ENCODE measurements at regions not wholly inside any gene's neighbourhood (a gene's known extent, or its start where the extent isn't known, plus 50 kb on each side); places are given as distances from the start of the nearest gene placed in this dataset.

DNA sequence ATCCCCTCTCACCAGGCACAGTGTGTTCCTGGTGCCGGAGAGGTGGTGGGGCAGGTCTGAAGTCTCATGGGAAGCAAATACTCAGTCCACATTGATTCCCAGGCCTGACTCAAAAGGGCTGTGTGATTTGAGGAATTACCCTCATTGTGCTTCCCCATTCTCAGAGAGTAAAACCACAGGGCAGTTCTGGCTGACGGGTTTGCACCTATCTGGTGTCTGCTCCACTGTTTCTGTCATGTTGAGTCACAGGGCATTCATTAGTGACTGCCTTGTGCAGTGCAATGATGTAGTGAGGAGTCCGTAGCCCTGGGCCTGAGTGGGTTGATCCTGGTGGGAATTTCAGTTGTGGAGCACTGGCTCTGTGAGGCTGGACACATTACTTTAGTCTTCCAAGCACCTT lies 85.2 kb upstream of the ARHGAP20 start:
- Mint-ChIP-seq H3K4me1 (ENCODE audit: low read depth) (no peaks in the 10 kb centered on the region), H3K27ac (no peak overlapping the region), H3K27me3 (ENCODE audit: insufficient read depth) (peaks cover 2% of the 10 kb centered on the region), H3K9me3 (no peaks in the 10 kb centered on the region), H3K36me3 (ENCODE audit: low read depth) (no peaks in the 10 kb centered on the region), H3K4me3 (no peak overlapping the region)
- intact Hi-C loops (cut with micrococcal nuclease), result no loop called here
- no peak for DNase-seq (ENCODE audit: low spot score)

DNA sequence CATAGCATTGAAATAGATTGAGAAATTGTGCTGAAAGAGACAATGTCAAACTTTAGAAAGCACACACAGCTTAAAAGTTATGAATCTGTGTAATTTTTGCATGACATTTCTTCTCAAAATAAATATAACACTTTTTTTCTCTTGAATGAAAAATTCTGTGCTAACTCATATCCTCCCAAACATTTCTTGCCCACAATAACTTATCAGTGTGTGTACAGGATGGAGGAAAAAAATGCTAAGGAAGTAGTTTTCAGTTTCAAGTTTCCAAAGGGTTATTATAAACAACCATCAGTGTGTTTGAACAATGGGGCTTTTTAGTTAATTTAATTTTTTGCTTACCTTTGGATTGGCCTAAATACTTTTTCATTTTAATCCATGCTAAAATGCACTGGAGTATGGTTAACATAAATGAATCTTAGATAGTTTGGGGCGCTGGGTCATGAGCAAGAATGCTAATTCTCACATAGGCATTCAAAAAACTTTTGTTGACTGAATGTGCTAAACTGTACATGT lies 82.9 kb upstream of the ARHGAP20 start:
- Mint-ChIP-seq H3K27me3 (ENCODE audit: insufficient read depth) (peaks cover 3% of the 10 kb centered on the region), H3K4me3 (no peak overlapping the region), H3K36me3 (ENCODE audit: low read depth) (no peaks in the 10 kb centered on the region), H3K27ac (no peak overlapping the region), H3K4me1 (ENCODE audit: low read depth) (no peaks in the 10 kb centered on the region), H3K9me3 (no peaks in the 10 kb centered on the region)
- no peak for DNase-seq (ENCODE audit: low spot score)
- intact Hi-C loops (cut with micrococcal nuclease), result no loop called here

DNA sequence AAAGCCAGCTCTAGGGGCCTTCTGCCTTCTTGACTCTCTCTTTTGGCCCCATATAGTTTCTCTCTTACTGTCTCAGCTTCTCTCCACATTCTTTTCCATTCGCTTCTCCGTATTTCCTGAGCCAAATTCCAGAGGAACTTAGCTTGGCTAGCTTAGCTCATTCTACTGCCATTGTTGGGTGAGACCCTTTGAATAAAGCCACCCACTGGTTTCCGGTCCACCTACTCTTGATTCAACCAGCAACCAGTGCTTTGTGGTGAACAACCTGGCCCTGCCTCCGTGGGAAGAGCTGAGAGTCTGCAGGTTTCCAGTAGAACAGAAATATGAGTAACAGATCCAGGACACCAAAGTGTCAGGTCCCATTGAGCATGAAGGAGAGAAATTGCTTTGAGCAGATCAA lies 81.3 kb upstream of the ARHGAP20 start:
- no peak overlapping the region for H3K4me3 Mint-ChIP-seq
- intact Hi-C loops (cut with micrococcal nuclease), result no loop called here
- H3K36me3 Mint-ChIP-seq (ENCODE audit: low read depth), result no peaks in the 10 kb centered on the region
- H3K27ac Mint-ChIP-seq, result no peak overlapping the region
- no peak for DNase-seq (ENCODE audit: low spot score)
- H3K4me1 Mint-ChIP-seq (ENCODE audit: low read depth), result no peaks in the 10 kb centered on the region
- no peaks in the 10 kb centered on the region for H3K9me3 Mint-ChIP-seq
- H3K27me3 Mint-ChIP-seq (ENCODE audit: insufficient read depth), result peaks cover 3% of the 10 kb centered on the region

- DNase-seq (ENCODE audit: low spot score), result no peak
- no peak overlapping the region for H3K4me3 Mint-ChIP-seq
- H3K27ac Mint-ChIP-seq, result no peak overlapping the region
- H3K9me3 Mint-ChIP-seq, result no peaks in the 10 kb centered on the region
- intact Hi-C loops (cut with micrococcal nuclease), result no loop called here
- H3K27me3 Mint-ChIP-seq (ENCODE audit: insufficient read depth), result peaks cover 3% of the 10 kb centered on the region
- no peaks in the 10 kb centered on the region for H3K4me1 Mint-ChIP-seq (ENCODE audit: low read depth)
- H3K36me3 Mint-ChIP-seq (ENCODE audit: low read depth), result no peaks in the 10 kb centered on the region
Measured at GRCh38 chr11:110791621-110792020, 79.4 kb upstream of the ARHGAP20 start.

- Mint-ChIP-seq H3K27me3 (ENCODE audit: insufficient read depth) (peaks cover 3% of the 10 kb centered on the region), H3K4me3 (no peak overlapping the region), H3K9me3 (no peaks in the 10 kb centered on the region), H3K27ac (no peak overlapping the region), H3K4me1 (ENCODE audit: low read depth) (no peaks in the 10 kb centered on the region), H3K36me3 (ENCODE audit: low read depth) (no peaks in the 10 kb centered on the region)
- no peak for DNase-seq (ENCODE audit: low spot score)
- intact Hi-C loops (cut with micrococcal nuclease), result no loop called here
Measured at GRCh38 chr11:110787680-110788079, 75.4 kb upstream of the ARHGAP20 start.

GRCh38 chr11:110786226-110786902 lies 74.1 kb upstream of the ARHGAP20 start:
- no peaks in the 10 kb centered on the region for H3K27me3 Mint-ChIP-seq (ENCODE audit: insufficient read depth)
- no peaks in the 10 kb centered on the region for H3K36me3 Mint-ChIP-seq (ENCODE audit: low read depth)
- H3K27ac Mint-ChIP-seq, result no peak overlapping the region
- H3K4me3 Mint-ChIP-seq, result no peak overlapping the region
- DNase-seq (ENCODE audit: low spot score), result no peak
- no peaks in the 10 kb centered on the region for H3K9me3 Mint-ChIP-seq
- no peaks in the 10 kb centered on the region for H3K4me1 Mint-ChIP-seq (ENCODE audit: low read depth)
- intact Hi-C loops (cut with micrococcal nuclease), result no loop called here

DNA sequence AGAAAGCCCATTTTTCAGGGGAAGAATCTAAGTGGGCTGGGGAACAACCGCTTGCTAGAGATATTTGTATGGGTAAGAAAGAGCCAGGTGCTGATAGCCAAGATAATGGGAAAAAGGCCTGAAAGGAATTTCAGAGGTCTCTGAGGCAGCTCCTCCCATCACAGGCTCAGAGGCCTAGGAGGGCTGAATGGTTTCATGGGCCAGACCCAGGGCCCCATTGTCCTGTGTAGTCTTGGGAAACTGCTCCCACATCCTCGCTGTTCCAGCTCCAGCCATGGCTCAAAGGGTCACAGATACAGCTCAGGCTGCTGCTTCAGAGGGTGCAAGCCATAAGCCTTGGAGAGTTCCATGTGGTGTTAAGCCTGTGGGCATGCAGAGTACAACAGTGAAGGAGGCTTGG lies 73.2 kb upstream of the ARHGAP20 start:
- H3K27me3 Mint-ChIP-seq (ENCODE audit: insufficient read depth), result no peaks in the 10 kb centered on the region
- H3K4me3 Mint-ChIP-seq, result no peak overlapping the region
- no peaks in the 10 kb centered on the region for H3K36me3 Mint-ChIP-seq (ENCODE audit: low read depth)
- no peaks in the 10 kb centered on the region for H3K4me1 Mint-ChIP-seq (ENCODE audit: low read depth)
- no peak overlapping the region for H3K27ac Mint-ChIP-seq
- no peaks in the 10 kb centered on the region for H3K9me3 Mint-ChIP-seq
- intact Hi-C loops (cut with micrococcal nuclease), result no loop called here
- no peak for DNase-seq (ENCODE audit: low spot score)

DNA sequence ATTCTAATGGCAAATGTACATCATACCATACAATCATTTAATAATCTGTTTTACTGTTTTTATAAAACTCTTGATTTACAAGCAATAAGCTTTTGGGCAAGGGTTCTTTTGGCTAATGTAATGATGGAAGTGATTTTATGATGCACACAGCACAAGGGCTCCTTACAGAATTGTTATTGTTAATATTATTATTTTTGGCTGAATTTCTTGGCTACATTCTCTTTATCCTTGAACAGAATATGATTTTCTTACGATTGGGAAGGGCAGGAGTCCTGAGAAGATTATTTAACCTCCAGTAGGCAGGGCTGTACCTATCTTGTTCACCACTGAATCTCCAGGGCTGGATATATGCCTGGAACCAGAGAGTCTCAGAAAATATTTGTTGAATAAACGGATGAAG lies 70.4 kb upstream of the ARHGAP20 start:
- intact Hi-C loops (cut with micrococcal nuclease), result no loop called here
- H3K27ac Mint-ChIP-seq, result no peak overlapping the region
- H3K4me1 Mint-ChIP-seq (ENCODE audit: low read depth), result no peaks in the 10 kb centered on the region
- H3K27me3 Mint-ChIP-seq (ENCODE audit: insufficient read depth), result no peaks in the 10 kb centered on the region
- no peak overlapping the region for H3K4me3 Mint-ChIP-seq
- no peak for DNase-seq (ENCODE audit: low spot score)
- no peaks in the 10 kb centered on the region for H3K9me3 Mint-ChIP-seq
- no peaks in the 10 kb centered on the region for H3K36me3 Mint-ChIP-seq (ENCODE audit: low read depth)

GRCh38 chr11:110779108-110779507 lies 66.9 kb upstream of the ARHGAP20 start:
- H3K4me1 Mint-ChIP-seq (ENCODE audit: low read depth), result no peaks in the 10 kb centered on the region
- no peak overlapping the region for H3K4me3 Mint-ChIP-seq
- H3K27ac Mint-ChIP-seq, result no peak overlapping the region
- H3K27me3 Mint-ChIP-seq (ENCODE audit: insufficient read depth), result no peaks in the 10 kb centered on the region
- intact Hi-C loops (cut with micrococcal nuclease), result no loop called here
- no peaks in the 10 kb centered on the region for H3K36me3 Mint-ChIP-seq (ENCODE audit: low read depth)
- no peak for DNase-seq (ENCODE audit: low spot score)
- H3K9me3 Mint-ChIP-seq, result no peaks in the 10 kb centered on the region

DNA sequence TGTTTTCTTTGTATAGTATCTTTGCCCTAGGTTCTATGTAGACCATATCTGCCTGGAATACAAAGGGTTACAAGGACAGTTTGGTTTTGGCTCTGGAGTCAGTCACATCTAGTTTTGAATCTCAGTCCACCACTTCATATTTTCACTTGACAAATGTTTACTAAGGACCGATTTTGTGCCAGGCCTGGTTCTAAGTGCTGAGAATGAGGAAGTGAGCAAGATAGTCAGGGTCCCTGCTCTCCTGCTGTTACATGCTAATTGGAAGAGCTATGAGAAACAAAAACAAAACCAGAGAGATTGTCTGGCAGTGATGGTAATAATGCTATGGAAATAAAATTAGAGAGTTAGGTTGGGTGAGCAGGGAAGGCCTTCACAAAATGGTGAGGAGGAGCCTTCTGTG lies 66.1 kb upstream of the ARHGAP20 start:
- Mint-ChIP-seq H3K27me3 (ENCODE audit: insufficient read depth) (no peaks in the 10 kb centered on the region), H3K36me3 (ENCODE audit: low read depth) (no peaks in the 10 kb centered on the region), H3K4me1 (ENCODE audit: low read depth) (no peaks in the 10 kb centered on the region), H3K9me3 (no peaks in the 10 kb centered on the region), H3K4me3 (no peak overlapping the region), H3K27ac (no peak overlapping the region)
- no peak for DNase-seq (ENCODE audit: low spot score)
- intact Hi-C loops (cut with micrococcal nuclease), result no loop called here

GRCh38 chr11:110777775-110778174 lies 65.5 kb upstream of the ARHGAP20 start:
- Mint-ChIP-seq H3K4me3 (no peak overlapping the region), H3K36me3 (ENCODE audit: low read depth) (no peaks in the 10 kb centered on the region), H3K9me3 (no peaks in the 10 kb centered on the region), H3K4me1 (ENCODE audit: low read depth) (no peaks in the 10 kb centered on the region), H3K27me3 (ENCODE audit: insufficient read depth) (no peaks in the 10 kb centered on the region), H3K27ac (no peak overlapping the region)
- no peak for DNase-seq (ENCODE audit: low spot score)
- intact Hi-C loops (cut with micrococcal nuclease), result no loop called here

GRCh38 chr11:110776081-110776480 lies 63.8 kb upstream of the ARHGAP20 start:
- no peaks in the 10 kb centered on the region for H3K4me1 Mint-ChIP-seq (ENCODE audit: low read depth)
- H3K27ac Mint-ChIP-seq, result no peak overlapping the region
- no peak overlapping the region for H3K4me3 Mint-ChIP-seq
- no peaks in the 10 kb centered on the region for H3K9me3 Mint-ChIP-seq
- DNase-seq (ENCODE audit: low spot score), result no peak
- no peaks in the 10 kb centered on the region for H3K27me3 Mint-ChIP-seq (ENCODE audit: insufficient read depth)
- no peaks in the 10 kb centered on the region for H3K36me3 Mint-ChIP-seq (ENCODE audit: low read depth)
- intact Hi-C loops (cut with micrococcal nuclease), result no loop called here

- no peak overlapping the region for H3K27ac Mint-ChIP-seq
- no peaks in the 10 kb centered on the region for H3K36me3 Mint-ChIP-seq (ENCODE audit: low read depth)
- H3K27me3 Mint-ChIP-seq (ENCODE audit: insufficient read depth), result no peaks in the 10 kb centered on the region
- intact Hi-C loops (cut with micrococcal nuclease), result no loop called here
- H3K4me3 Mint-ChIP-seq, result no peak overlapping the region
- peaks cover 3% of the 10 kb centered on the region for H3K4me1 Mint-ChIP-seq (ENCODE audit: low read depth)
- DNase-seq (ENCODE audit: low spot score), result no peak
- H3K9me3 Mint-ChIP-seq, result no peaks in the 10 kb centered on the region
Measured at GRCh38 chr11:110774138-110775014, 62.1 kb upstream of the ARHGAP20 start.

Data from activated T-helper 1 cell treated with anti-CD3 and anti-CD28 coated beads, Interleukin-12 subunit alpha, Interleukin-12 subunit beta, Interleukin-2, Interleukin-4 antibody, amounts not matched to agents 30 ng/mL and 10 ng/mL and 1 ng/mL, durations not matched to agents 14 hours and 24 hours and 36 hours (primary cell).